RWPE2 (cell line): ENCODE measurements at regions not wholly inside any gene's neighbourhood (a gene's known extent, or its start where the extent isn't known, plus 50 kb on each side); places are given as distances from the start of the nearest gene placed in this dataset.

Experiments used
- ATAC-seq: fragments of 200-7000 bp; cut with Tn5 transposase; 3 replicates; pipeline ENCODE4 v1.9.1; 2021; ENCODE audit warnings: low read depth
- DNase-seq: peaks from one replicate; pipeline ENCODE4 v3.0.0-alpha.2; 2020; ENCODE audit warnings: low spot score
- H3K27ac ChIP-seq: fragments of 450-650 bp; 2 replicates; pipeline ENCODE4 v1.5.1; 2017; ENCODE audit warnings: mild to moderate bottlenecking; ENCODE audit not compliant: poor library complexity, severe bottlenecking
- H3K27me3 ChIP-seq: fragments of 250-450 bp; sonication (Bioruptor Pico); 2 replicates; pipeline ENCODE4 v1.5.1; 2021; ENCODE audit warnings: mild to moderate bottlenecking, moderate library complexity; ENCODE audit not compliant: insufficient read depth, poor library complexity, severe bottlenecking
- H3K36me3 ChIP-seq: fragments of 250-450 bp; sonication (Bioruptor Pico); 2 replicates; pipeline ENCODE4 v1.5.1; 2020; ENCODE audit warnings: low read depth, mild to moderate bottlenecking, moderate library complexity
- H3K4me1 ChIP-seq: fragments of 250-450 bp; sonication (Bioruptor Pico); 2 replicates; pipeline ENCODE4 v1.5.1; 2021; ENCODE audit warnings: mild to moderate bottlenecking, moderate library complexity; ENCODE audit not compliant: insufficient read depth, poor library complexity, severe bottlenecking
- H3K4me3 ChIP-seq: fragments of 250-450 bp; sonication (Bioruptor Pico); 2 replicates; pipeline ENCODE4 v1.5.1; 2021; ENCODE audit warnings: mild to moderate bottlenecking, moderate library complexity; ENCODE audit not compliant: severe bottlenecking
- H3K9me3 ChIP-seq: fragments of 250-450 bp; sonication (Bioruptor Pico); 2 replicates; pipeline ENCODE4 v1.5.1; 2021; ENCODE audit warnings: mild to moderate bottlenecking, moderate library complexity; ENCODE audit not compliant: severe bottlenecking
- TF ChIP-seq, protein P1 (sequence below): fragments of 450-650 bp; IDR thresholded peaks from one replicate; pipeline ENCODE4 v1.5.1; 2017; ENCODE audit warnings: mild to moderate bottlenecking, moderate library complexity; ENCODE audit not compliant: poor library complexity, severe bottlenecking

DNA sequence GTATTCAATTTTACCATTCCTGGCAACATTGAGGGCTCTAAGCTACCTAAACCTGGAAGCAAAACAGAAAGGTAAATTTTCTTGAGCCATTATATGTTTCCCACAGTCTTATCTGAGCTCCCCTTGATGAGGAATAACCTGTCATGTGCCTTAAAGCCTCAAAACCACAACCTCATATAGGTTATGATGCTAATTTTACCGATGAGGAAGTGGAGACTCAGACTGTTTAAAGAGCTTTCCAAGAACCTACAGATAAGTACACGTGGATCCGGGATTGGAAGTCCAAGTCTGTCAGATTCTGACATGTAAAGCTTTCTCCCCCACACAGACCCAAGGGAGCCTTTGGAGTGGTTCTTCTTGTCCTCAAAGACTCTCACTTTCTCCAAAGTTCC is 140.5 kb downstream of the SEMA6D start:
- Histone ChIP-seq H3K27ac (no peak overlapping the region), H3K36me3 (no peaks in the 10 kb centered on the region), H3K27me3 (no peaks in the 10 kb centered on the region), H3K4me1 (no peaks in the 10 kb centered on the region), H3K4me3 (no peak overlapping the region), H3K9me3 (no peaks in the 10 kb centered on the region)
- no peak for ATAC-seq
- TF ChIP-seq, protein P1, sequence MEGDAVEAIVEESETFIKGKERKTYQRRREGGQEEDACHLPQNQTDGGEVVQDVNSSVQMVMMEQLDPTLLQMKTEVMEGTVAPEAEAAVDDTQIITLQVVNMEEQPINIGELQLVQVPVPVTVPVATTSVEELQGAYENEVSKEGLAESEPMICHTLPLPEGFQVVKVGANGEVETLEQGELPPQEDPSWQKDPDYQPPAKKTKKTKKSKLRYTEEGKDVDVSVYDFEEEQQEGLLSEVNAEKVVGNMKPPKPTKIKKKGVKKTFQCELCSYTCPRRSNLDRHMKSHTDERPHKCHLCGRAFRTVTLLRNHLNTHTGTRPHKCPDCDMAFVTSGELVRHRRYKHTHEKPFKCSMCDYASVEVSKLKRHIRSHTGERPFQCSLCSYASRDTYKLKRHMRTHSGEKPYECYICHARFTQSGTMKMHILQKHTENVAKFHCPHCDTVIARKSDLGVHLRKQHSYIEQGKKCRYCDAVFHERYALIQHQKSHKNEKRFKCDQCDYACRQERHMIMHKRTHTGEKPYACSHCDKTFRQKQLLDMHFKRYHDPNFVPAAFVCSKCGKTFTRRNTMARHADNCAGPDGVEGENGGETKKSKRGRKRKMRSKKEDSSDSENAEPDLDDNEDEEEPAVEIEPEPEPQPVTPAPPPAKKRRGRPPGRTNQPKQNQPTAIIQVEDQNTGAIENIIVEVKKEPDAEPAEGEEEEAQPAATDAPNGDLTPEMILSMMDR = no peak
- no peak for DNase-seq

DNA sequence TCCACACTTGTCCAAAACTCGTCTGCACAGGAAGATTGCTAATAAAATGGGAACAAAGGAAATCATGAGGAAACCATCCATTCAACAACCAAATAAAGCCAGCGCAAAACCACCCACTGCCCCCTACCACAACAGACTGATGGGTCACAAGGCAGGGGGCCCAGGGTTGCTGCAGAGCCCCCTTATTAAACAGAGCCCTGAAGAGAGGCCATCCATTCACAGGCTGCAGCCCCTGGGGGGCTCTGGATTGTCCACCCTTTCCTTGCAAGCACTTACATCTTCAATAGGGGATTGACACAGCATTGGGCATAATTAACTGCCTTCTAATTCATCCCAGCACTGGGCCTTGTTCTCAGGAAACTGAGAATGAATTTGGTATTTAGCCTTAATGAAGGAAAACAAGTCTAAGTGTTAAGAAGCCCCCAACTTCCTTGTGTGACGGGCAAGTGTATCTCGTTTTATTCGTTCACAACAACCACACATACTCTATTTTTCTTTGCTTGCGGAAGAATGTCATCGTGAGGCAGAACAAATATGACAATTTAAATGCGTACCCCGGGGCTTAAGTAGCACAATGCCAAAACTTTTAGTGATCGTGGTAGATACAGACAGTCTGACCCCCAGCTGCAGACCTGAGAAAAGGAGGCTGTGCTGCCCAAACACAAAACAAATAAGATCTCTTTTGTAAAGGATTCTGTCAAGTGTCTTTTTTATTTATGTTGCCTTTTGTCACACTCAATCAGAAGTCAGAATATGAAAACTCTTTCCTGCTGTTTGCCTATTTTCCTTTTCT is 144.0 kb downstream of the SEMA6D start:
- Histone ChIP-seq H3K4me3 (no peak overlapping the region), H3K4me1 (no peaks in the 10 kb centered on the region), H3K9me3 (no peaks in the 10 kb centered on the region), H3K27me3 (no peaks in the 10 kb centered on the region), H3K36me3 (no peaks in the 10 kb centered on the region), H3K27ac (no peak overlapping the region)
- TF ChIP-seq, protein P1 = no peak
- ATAC-seq = no peak
- DNase-seq = no peak

DNA sequence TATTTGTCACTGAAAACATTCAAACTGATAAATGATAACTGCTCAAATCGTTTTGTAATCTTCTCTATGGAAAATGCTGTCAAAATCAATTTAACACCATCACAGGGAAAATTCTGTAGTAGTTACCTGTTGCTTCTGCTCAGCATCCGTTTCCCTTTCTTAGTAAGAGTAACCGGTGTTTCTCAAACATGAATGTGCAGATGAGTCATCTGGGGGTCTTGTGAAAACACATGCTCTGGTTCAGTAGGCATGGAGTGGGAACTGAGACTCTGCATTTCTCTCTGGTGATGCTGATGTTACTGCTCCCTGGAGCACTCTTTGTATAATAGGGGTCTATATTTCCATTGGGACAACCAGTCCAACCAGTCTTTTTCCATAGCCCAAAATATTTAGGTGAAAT is 145.1 kb downstream of the SEMA6D start:
- DNase-seq = no peak
- H3K36me3 ChIP-seq = no peaks in the 10 kb centered on the region
- H3K4me1 ChIP-seq = no peaks in the 10 kb centered on the region
- H3K9me3 ChIP-seq = no peaks in the 10 kb centered on the region
- TF ChIP-seq, protein P1 = no peak
- no peak for ATAC-seq
- no peak overlapping the region for H3K27ac ChIP-seq
- H3K4me3 ChIP-seq = no peak overlapping the region
- no peaks in the 10 kb centered on the region for H3K27me3 ChIP-seq

- TF ChIP-seq, protein P1 = no peak
- no peaks in the 10 kb centered on the region for H3K27me3 ChIP-seq
- no peak for DNase-seq
- H3K36me3 ChIP-seq = no peaks in the 10 kb centered on the region
- ATAC-seq = no peak
- no peak overlapping the region for H3K4me3 ChIP-seq
- no peaks in the 10 kb centered on the region for H3K9me3 ChIP-seq
- H3K27ac ChIP-seq = no peak overlapping the region
- peaks cover 4% of the 10 kb centered on the region for H3K4me1 ChIP-seq
Measured at GRCh38 chr15:47866446-47866845, 149.1 kb downstream of the SEMA6D start.

GRCh38 chr15:47870300-47870955 is 153.1 kb downstream of the SEMA6D start:
- DNase-seq (no peak), ATAC-seq (0 out of 3 replicates have a peak, but pooled peaks have one; percentile 10)
- Histone ChIP-seq H3K9me3 (no peaks in the 10 kb centered on the region), H3K27ac (no peak overlapping the region), H3K4me3 (no peak overlapping the region), H3K27me3 (no peaks in the 10 kb centered on the region), H3K36me3 (no peaks in the 10 kb centered on the region), H3K4me1 (peaks cover 4% of the 10 kb centered on the region)
- TF ChIP-seq, protein P1 = no peak
